ENCODE measurements at regions not wholly inside any gene's neighbourhood (a gene's known extent, or its start where the extent isn't known, plus 50 kb on each side); places are given as distances from the start of the nearest gene placed in this dataset.
A peak's percentile ranks its signal among the peaks of the same experiment; 100 is the strongest.

- no peak overlapping the region for H3K4me3 ChIP-seq (ENCODE audit: insufficient read depth, low read length)
- TF ChIP-seq CTCF (IDR thresholded peaks at IDR 0.05; ENCODE audit: extremely low read depth, low read depth, low read length) = no peak
- no peak overlapping the region for H3K4me2 ChIP-seq (ENCODE audit: insufficient read depth, low read length)
- H2AFZ ChIP-seq (ENCODE audit: low read length) = peak overlapping the region; percentile 35
- peaks cover 13% of the 10 kb centered on the region for H3K4me1 ChIP-seq (ENCODE audit: insufficient read depth, low read length)
- no peaks in the 10 kb centered on the region for H3K79me2 ChIP-seq (ENCODE audit: insufficient read depth, low read length)
- no peak for DNase-seq (ENCODE audit: insufficient read length, low spot score, missing footprints)
- no peaks in the 10 kb centered on the region for H3K36me3 ChIP-seq (ENCODE audit: insufficient read depth, low read length)
- H3K27ac ChIP-seq (ENCODE audit: low read depth, low read length) = no peak overlapping the region
- no peaks in the 10 kb centered on the region for H3K9me3 ChIP-seq (ENCODE audit: low read depth, low read length)
- no peaks in the 10 kb centered on the region for H3K27me3 ChIP-seq (ENCODE audit: insufficient read depth, low read length)
- H4K20me1 ChIP-seq (ENCODE audit: insufficient read depth, low read length) = no peaks in the 10 kb centered on the region
These were observed 254.8 kb downstream of the LTN1 start for GRCh38 chr21:28737674-28738419.

- no peaks in the 10 kb centered on the region for H3K27me3 ChIP-seq (ENCODE audit: insufficient read depth, low read length)
- no peak for DNase-seq (ENCODE audit: insufficient read length, low spot score, missing footprints)
- no peaks in the 10 kb centered on the region for H3K36me3 ChIP-seq (ENCODE audit: insufficient read depth, low read length)
- no peak for TF ChIP-seq CTCF (IDR thresholded peaks at IDR 0.05; ENCODE audit: extremely low read depth, low read depth, low read length)
- H3K4me1 ChIP-seq (ENCODE audit: insufficient read depth, low read length) = peaks cover 4% of the 10 kb centered on the region
- H3K79me2 ChIP-seq (ENCODE audit: insufficient read depth, low read length) = no peaks in the 10 kb centered on the region
- H3K27ac ChIP-seq (ENCODE audit: low read depth, low read length) = no peak overlapping the region
- H2AFZ ChIP-seq (ENCODE audit: low read length) = no peak overlapping the region
- no peaks in the 10 kb centered on the region for H4K20me1 ChIP-seq (ENCODE audit: insufficient read depth, low read length)
- H3K4me3 ChIP-seq (ENCODE audit: insufficient read depth, low read length) = no peak overlapping the region
- H3K4me2 ChIP-seq (ENCODE audit: insufficient read depth, low read length) = no peak overlapping the region
- H3K9me3 ChIP-seq (ENCODE audit: low read depth, low read length) = peaks cover 1% of the 10 kb centered on the region
These were observed 258.0 kb downstream of the LTN1 start for GRCh38 chr21:28734522-28735175.

- H2AFZ ChIP-seq (ENCODE audit: low read length) = no peak overlapping the region
These were observed 260.9 kb downstream of the LTN1 start for GRCh38 chr21:28731700-28732321.

More at GRCh38 chr21:28731700-28732321, 260.9 kb downstream of the LTN1 start:
- no peak for TF ChIP-seq CTCF (IDR thresholded peaks at IDR 0.05; ENCODE audit: extremely low read depth, low read depth, low read length)
- DNase-seq (ENCODE audit: insufficient read length, low spot score, missing footprints) = no peak
- H4K20me1 ChIP-seq (ENCODE audit: insufficient read depth, low read length) = no peaks in the 10 kb centered on the region
- H3K36me3 ChIP-seq (ENCODE audit: insufficient read depth, low read length) = no peaks in the 10 kb centered on the region
- no peaks in the 10 kb centered on the region for H3K4me1 ChIP-seq (ENCODE audit: insufficient read depth, low read length)
- peaks cover 1% of the 10 kb centered on the region for H3K9me3 ChIP-seq (ENCODE audit: low read depth, low read length)
- no peak overlapping the region for H3K4me3 ChIP-seq (ENCODE audit: insufficient read depth, low read length)
- H3K4me2 ChIP-seq (ENCODE audit: insufficient read depth, low read length) = no peak overlapping the region
- no peaks in the 10 kb centered on the region for H3K27me3 ChIP-seq (ENCODE audit: insufficient read depth, low read length)
- no peaks in the 10 kb centered on the region for H3K79me2 ChIP-seq (ENCODE audit: insufficient read depth, low read length)
- no peak overlapping the region for H3K27ac ChIP-seq (ENCODE audit: low read depth, low read length)

All from osteoblast (primary cell).